BJ (cell line): ENCODE measurements at regions not wholly inside any gene's neighbourhood (a gene's known extent, or its start where the extent isn't known, plus 50 kb on each side); places are given as distances from the start of the nearest gene placed in this dataset.

Experiments
- CTCF ChIA-PET: fragments of 350-600 bp; formaldehyde crosslinking; extraction: SDS; loops from one replicate; lab custom pipeline; 2021; ENCODE audit warnings: antibody characterized with exemption, inconsistent platforms; lab: Yijun Ruan, JAX
- POLR2A ChIA-PET: fragments of 300-600 bp; sonication (Branson Sonifier 250); formaldehyde crosslinking; extraction: SDS; loops from one replicate; lab custom pipeline; 2021; ENCODE audit warnings: antibody characterized with exemption; lab: Charles Lee
- DNase-seq: peaks from one replicate; pipeline ENCODE4 v3.0.0-alpha.2; 2011; ENCODE audit warnings: low read depth
- H3K27me3 ChIP-seq: 2 replicates; pipeline ENCODE4 v1.6.0; 2011; ENCODE audit warnings: low read length; ENCODE audit not compliant: control insufficient read depth, insufficient read depth
- H3K36me3 ChIP-seq: 2 replicates; pipeline ENCODE4 v1.5.1; 2011; ENCODE audit warnings: low read length; ENCODE audit not compliant: control insufficient read depth, insufficient read depth
- H3K4me3 ChIP-seq: 2 replicates; pipeline ENCODE4 v1.5.1; 2011; ENCODE audit warnings: low read depth, mild to moderate bottlenecking, control low read depth, low read length
- TF ChIP-seq, protein P1 (sequence below): IDR thresholded peaks from 2 replicates; pipeline ENCODE4 v1.5.1; 2011; ENCODE audit warnings: low read depth, mild to moderate bottlenecking, control low read depth, inconsistent platforms, low read length, moderate library complexity; ENCODE audit not compliant: insufficient read depth

- no peak overlapping the region for H3K4me3 ChIP-seq
- DNase-seq: no peak
- POLR2A ChIA-PET: no interaction called here
- TF ChIP-seq, protein P1, sequence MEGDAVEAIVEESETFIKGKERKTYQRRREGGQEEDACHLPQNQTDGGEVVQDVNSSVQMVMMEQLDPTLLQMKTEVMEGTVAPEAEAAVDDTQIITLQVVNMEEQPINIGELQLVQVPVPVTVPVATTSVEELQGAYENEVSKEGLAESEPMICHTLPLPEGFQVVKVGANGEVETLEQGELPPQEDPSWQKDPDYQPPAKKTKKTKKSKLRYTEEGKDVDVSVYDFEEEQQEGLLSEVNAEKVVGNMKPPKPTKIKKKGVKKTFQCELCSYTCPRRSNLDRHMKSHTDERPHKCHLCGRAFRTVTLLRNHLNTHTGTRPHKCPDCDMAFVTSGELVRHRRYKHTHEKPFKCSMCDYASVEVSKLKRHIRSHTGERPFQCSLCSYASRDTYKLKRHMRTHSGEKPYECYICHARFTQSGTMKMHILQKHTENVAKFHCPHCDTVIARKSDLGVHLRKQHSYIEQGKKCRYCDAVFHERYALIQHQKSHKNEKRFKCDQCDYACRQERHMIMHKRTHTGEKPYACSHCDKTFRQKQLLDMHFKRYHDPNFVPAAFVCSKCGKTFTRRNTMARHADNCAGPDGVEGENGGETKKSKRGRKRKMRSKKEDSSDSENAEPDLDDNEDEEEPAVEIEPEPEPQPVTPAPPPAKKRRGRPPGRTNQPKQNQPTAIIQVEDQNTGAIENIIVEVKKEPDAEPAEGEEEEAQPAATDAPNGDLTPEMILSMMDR: no peak
- H3K27me3 ChIP-seq: no peaks in the 10 kb centered on the region
- no peaks in the 10 kb centered on the region for H3K36me3 ChIP-seq
- CTCF ChIA-PET: no interaction called here
Observed at GRCh38 chr4:45160951-45161350, 434.6 kb upstream of the GNPDA2 start.

DNA sequence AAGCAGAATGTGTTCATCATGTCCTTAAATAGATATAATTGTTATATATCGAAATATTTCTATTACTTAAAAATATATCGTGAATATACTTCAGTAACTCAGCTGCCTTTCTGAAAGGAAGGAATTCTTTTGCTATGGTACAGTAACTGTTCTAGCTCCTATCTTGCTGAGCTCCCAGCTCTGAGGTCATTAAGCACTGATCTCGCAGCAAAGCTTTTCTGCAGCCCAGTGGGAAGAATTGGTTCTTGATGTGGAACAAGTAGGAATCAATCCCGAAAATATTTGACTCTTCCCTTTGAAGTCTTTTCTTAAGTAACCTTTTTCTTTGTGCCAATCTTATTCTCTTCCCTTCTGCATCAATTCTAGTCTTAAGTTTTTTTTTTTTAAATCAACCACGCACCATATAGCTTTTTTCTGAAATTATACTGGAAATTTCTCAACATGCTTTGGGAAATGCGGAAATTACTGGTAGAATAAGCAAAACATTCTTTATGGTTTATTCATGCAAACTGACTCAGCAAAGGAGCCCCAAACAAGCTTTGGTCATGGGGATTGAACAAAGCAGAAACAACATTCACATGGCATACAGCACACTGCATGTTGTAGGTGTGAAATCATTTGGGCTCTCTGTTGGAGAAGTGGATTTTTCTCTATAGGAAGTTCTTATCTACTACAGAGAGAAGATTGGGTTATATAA, 428.9 kb upstream of the GNPDA2 start:
- no peak for DNase-seq
- no peak overlapping the region for H3K4me3 ChIP-seq
- CTCF ChIA-PET: no interaction called here
- TF ChIP-seq, protein P1: no peak
- no peaks in the 10 kb centered on the region for H3K36me3 ChIP-seq
- POLR2A ChIA-PET: no interaction called here
- H3K27me3 ChIP-seq: no peaks in the 10 kb centered on the region

DNA sequence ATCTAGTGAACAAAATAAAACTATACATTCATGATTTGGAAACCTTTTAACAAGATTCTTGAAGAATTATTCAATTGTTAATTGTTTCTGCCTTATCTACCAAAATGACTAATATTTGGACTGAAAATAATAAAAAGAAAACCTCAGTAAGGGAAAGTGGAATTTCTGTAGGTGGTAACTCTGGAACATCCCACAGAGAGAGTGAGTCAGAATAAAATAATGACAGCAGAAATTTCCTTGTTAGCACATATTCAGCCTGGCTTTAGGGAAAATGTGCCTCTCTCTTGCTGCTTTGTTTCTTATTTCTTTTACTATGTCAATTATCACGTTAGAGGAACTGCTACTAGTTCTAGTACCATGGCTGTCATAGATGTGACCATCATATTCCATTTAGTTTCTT, 421.5 kb upstream of the GNPDA2 start:
- Histone ChIP-seq H3K27me3 (no peaks in the 10 kb centered on the region), H3K36me3 (no peaks in the 10 kb centered on the region), H3K4me3 (no peak overlapping the region)
- CTCF ChIA-PET: no interaction called here
- TF ChIP-seq, protein P1: no peak
- DNase-seq: no peak
- POLR2A ChIA-PET: no interaction called here

- ChIA-PET CTCF (no interaction called here), POLR2A (no interaction called here)
- H3K4me3 ChIP-seq: no peak overlapping the region
- no peak for DNase-seq
- H3K36me3 ChIP-seq: no peaks in the 10 kb centered on the region
- TF ChIP-seq, protein P1: no peak
- no peaks in the 10 kb centered on the region for H3K27me3 ChIP-seq
Observed at GRCh38 chr4:45131020-45131419, 404.7 kb upstream of the GNPDA2 start.

- H3K27me3 ChIP-seq: no peaks in the 10 kb centered on the region
- no peaks in the 10 kb centered on the region for H3K36me3 ChIP-seq
- CTCF ChIA-PET: no interaction called here
- TF ChIP-seq, protein P1: no peak
- POLR2A ChIA-PET: no interaction called here
- no peak overlapping the region for H3K4me3 ChIP-seq
- DNase-seq: no peak
Observed at GRCh38 chr4:45122406-45122805, 396.1 kb upstream of the GNPDA2 start.
